Skeletal muscle tissue (tissue), 3 donors: ENCODE measurements at regions not wholly inside any gene's neighbourhood (a gene's known extent, or its start where the extent isn't known, plus 50 kb on each side); places are given as distances from the start of the nearest gene placed in this dataset.

Experiments used
- H3K27ac ChIP-seq: one replicate; pipeline ENCODE4 v1.7.0; 2013; ENCODE audit warnings: mild to moderate bottlenecking, low read depth, low read length, inconsistent platforms
- H3K27me3 ChIP-seq, 3 donors: one replicate each; pipeline ENCODE4 v1.7.0; 2013; ENCODE audit warnings: low read length in 3 of 3; ENCODE audit not compliant: control insufficient read depth in 3 of 3, insufficient read depth in 3 of 3
- H3K36me3 ChIP-seq, 3 donors: one replicate each; pipeline ENCODE4 v1.7.0; 2013; ENCODE audit warnings: low read length in 3 of 3; ENCODE audit not compliant: control insufficient read depth in 3 of 3, insufficient read depth in 3 of 3
- H3K4me1 ChIP-seq, 3 donors: one replicate each; pipeline ENCODE4 v1.7.0; 2013; ENCODE audit warnings: low read length in 3 of 3, mild to moderate bottlenecking in 3 of 3; ENCODE audit not compliant: control insufficient read depth in 3 of 3, insufficient read depth in 3 of 3
- H3K4me3 ChIP-seq, 3 donors: one replicate each; pipeline ENCODE4 v1.7.0; 2013; ENCODE audit warnings: low read length in 3 of 3
- H3K9ac ChIP-seq, 3 donors: one replicate each; pipeline ENCODE4 v1.7.0; 2013; ENCODE audit warnings: low read length in 3 of 3, mild to moderate bottlenecking in 3 of 3, moderate library complexity in 2 of 3, low read depth in 1 of 3
- H3K9me3 ChIP-seq, 3 donors: one replicate each; pipeline ENCODE4 v1.7.0; 2013; ENCODE audit warnings: low read length in 3 of 3; ENCODE audit not compliant: control insufficient read depth in 3 of 3
- donor health status: Osteomylitis.

- peaks cover 0 to 8% (median 4%) of the 10 kb centered on the region in 3 donors for H3K4me1 ChIP-seq
- H3K36me3 ChIP-seq: no peaks in the 10 kb centered on the region
- no peak overlapping the region for H3K27ac ChIP-seq
- no peak overlapping the region for H3K9ac ChIP-seq
- peaks cover 11 to 17% (median 13%) of the 10 kb centered on the region in 3 donors for H3K27me3 ChIP-seq
- H3K4me3 ChIP-seq: no peak overlapping the region
- H3K9me3 ChIP-seq: no peaks in the 10 kb centered on the region
Observed at GRCh38 chr17:6208608-6209180, 138.5 kb downstream of the WSCD1 start.

- Histone ChIP-seq H3K9me3 (no peaks in the 10 kb centered on the region), H3K27ac (no peak overlapping the region), H3K4me3 (no peak overlapping the region), H3K36me3 (no peaks in the 10 kb centered on the region), H3K9ac (no peak overlapping the region), H3K4me1 (no peaks in the 10 kb centered on the region), H3K27me3 (peaks cover 16 to 21% (median 19%) of the 10 kb centered on the region in 3 donors)
Observed at GRCh38 chr17:6205525-6205924, 135.3 kb downstream of the WSCD1 start.

- Histone ChIP-seq H3K4me3 (no peak overlapping the region), H3K36me3 (no peaks in the 10 kb centered on the region), H3K4me1 (no peaks in the 10 kb centered on the region), H3K9me3 (no peaks in the 10 kb centered on the region), H3K9ac (no peak overlapping the region), H3K27ac (no peak overlapping the region), H3K27me3 (peaks cover 16 to 19% (median 18%) of the 10 kb centered on the region in 3 donors)
Observed at GRCh38 chr17:6205033-6205432, 134.9 kb downstream of the WSCD1 start.

GRCh38 chr17:6204203-6204722 lies 134.1 kb downstream of the WSCD1 start:
- H3K4me1 ChIP-seq: no peaks in the 10 kb centered on the region
- H3K9me3 ChIP-seq: no peaks in the 10 kb centered on the region
- H3K9ac ChIP-seq: no peak overlapping the region
- no peak overlapping the region for H3K27ac ChIP-seq
- no peaks in the 10 kb centered on the region for H3K36me3 ChIP-seq
- H3K27me3 ChIP-seq: peaks cover 16 to 19% (median 16%) of the 10 kb centered on the region in 3 donors
- no peak overlapping the region for H3K4me3 ChIP-seq

- H3K9ac ChIP-seq: no peak overlapping the region
Observed at GRCh38 chr17:6196355-6196754, 126.2 kb downstream of the WSCD1 start.

GRCh38 chr17:6195123-6195522 lies 124.9 kb downstream of the WSCD1 start:
- Histone ChIP-seq H3K9me3 (no peaks in the 10 kb centered on the region), H3K27me3 (peaks cover 5 to 13% (median 11%) of the 10 kb centered on the region in 3 donors), H3K4me1 (no peaks in the 10 kb centered on the region), H3K9ac (no peak overlapping the region), H3K27ac (no peak overlapping the region), H3K36me3 (no peaks in the 10 kb centered on the region), H3K4me3 (no peak overlapping the region)

More at GRCh38 chr17:6196355-6196754, 126.2 kb downstream of the WSCD1 start:
- Histone ChIP-seq H3K4me3 (no peak overlapping the region), H3K9me3 (no peaks in the 10 kb centered on the region), H3K36me3 (no peaks in the 10 kb centered on the region), H3K27ac (no peak overlapping the region), H3K4me1 (no peaks in the 10 kb centered on the region), H3K27me3 (peaks cover 5 to 10% (median 7%) of the 10 kb centered on the region in 3 donors)

- no peak overlapping the region for H3K9ac ChIP-seq
- H3K27ac ChIP-seq: no peak overlapping the region
- peaks cover 5 to 13% (median 11%) of the 10 kb centered on the region in 3 donors for H3K27me3 ChIP-seq
- H3K4me3 ChIP-seq: peak overlapping the region in 1 of 3 donors; percentile 24
- H3K4me1 ChIP-seq: no peaks in the 10 kb centered on the region
- no peaks in the 10 kb centered on the region for H3K36me3 ChIP-seq
- H3K9me3 ChIP-seq: peaks cover 0 to 3% (median 0%) of the 10 kb centered on the region in 3 donors
Observed at GRCh38 chr17:6191405-6192324, 121.5 kb downstream of the WSCD1 start.

- H3K27ac ChIP-seq: no peak overlapping the region
- H3K9me3 ChIP-seq: peaks cover 0 to 3% (median 2%) of the 10 kb centered on the region in 3 donors
- H3K36me3 ChIP-seq: no peaks in the 10 kb centered on the region
- no peak overlapping the region for H3K4me3 ChIP-seq
- peaks cover 5 to 11% (median 10%) of the 10 kb centered on the region in 3 donors for H3K27me3 ChIP-seq
- H3K4me1 ChIP-seq: no peaks in the 10 kb centered on the region
- H3K9ac ChIP-seq: no peak overlapping the region
Observed at GRCh38 chr17:6187836-6188235, 117.7 kb downstream of the WSCD1 start.

GRCh38 chr17:6186998-6187397 lies 116.8 kb downstream of the WSCD1 start:
- H3K36me3 ChIP-seq: no peaks in the 10 kb centered on the region
- peaks cover 5 to 9% (median 8%) of the 10 kb centered on the region in 3 donors for H3K27me3 ChIP-seq
- no peak overlapping the region for H3K4me3 ChIP-seq
- no peak overlapping the region for H3K27ac ChIP-seq
- H3K9me3 ChIP-seq: peaks cover 0 to 3% (median 2%) of the 10 kb centered on the region in 3 donors
- no peaks in the 10 kb centered on the region for H3K4me1 ChIP-seq
- no peak overlapping the region for H3K9ac ChIP-seq

- no peaks in the 10 kb centered on the region for H3K36me3 ChIP-seq
- peaks cover 0 to 4% (median 0%) of the 10 kb centered on the region in 3 donors for H3K27me3 ChIP-seq
- no peak overlapping the region for H3K9ac ChIP-seq
- H3K9me3 ChIP-seq: peaks cover 0 to 3% (median 2%) of the 10 kb centered on the region in 3 donors
- no peaks in the 10 kb centered on the region for H3K4me1 ChIP-seq
- no peak overlapping the region for H3K27ac ChIP-seq
- no peak overlapping the region for H3K4me3 ChIP-seq
Observed at GRCh38 chr17:6184508-6184907, 114.3 kb downstream of the WSCD1 start.
